NCI-H2081 (cell line): ENCODE measurements at regions not wholly inside any gene's neighbourhood (a gene's known extent, or its start where the extent isn't known, plus 50 kb on each side); places are given as distances from the start of the nearest gene placed in this dataset.
A peak's percentile ranks its signal among the peaks of the same experiment; 100 is the strongest.

Experiments used
- DNase-seq, 2 experiments: peaks; one replicate each; lab custom pipeline; 2025; lab: John Stamatoyannopoulos, UW

DNA sequence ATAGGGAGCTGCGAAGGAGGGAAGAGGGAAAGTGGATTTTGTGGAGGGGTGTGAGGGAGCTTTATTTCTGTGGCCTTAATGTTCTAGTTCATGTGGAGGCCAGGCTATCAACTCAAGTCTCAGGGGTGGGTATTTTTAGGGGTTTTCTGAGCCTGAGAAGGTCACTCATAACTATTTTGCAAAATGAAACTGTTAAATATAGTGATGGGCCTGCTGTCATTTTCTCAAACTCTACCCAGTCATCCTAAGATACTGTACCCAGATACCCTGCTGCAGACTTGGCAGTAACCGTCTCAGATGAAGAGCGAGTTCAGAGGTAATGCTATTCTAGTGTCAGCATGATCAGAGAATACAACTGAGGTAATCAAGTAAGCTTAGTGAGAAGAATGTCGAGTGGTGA is 545.0 kb upstream of the TBL1XR1 start:
- no peak for DNase-seq

DNA sequence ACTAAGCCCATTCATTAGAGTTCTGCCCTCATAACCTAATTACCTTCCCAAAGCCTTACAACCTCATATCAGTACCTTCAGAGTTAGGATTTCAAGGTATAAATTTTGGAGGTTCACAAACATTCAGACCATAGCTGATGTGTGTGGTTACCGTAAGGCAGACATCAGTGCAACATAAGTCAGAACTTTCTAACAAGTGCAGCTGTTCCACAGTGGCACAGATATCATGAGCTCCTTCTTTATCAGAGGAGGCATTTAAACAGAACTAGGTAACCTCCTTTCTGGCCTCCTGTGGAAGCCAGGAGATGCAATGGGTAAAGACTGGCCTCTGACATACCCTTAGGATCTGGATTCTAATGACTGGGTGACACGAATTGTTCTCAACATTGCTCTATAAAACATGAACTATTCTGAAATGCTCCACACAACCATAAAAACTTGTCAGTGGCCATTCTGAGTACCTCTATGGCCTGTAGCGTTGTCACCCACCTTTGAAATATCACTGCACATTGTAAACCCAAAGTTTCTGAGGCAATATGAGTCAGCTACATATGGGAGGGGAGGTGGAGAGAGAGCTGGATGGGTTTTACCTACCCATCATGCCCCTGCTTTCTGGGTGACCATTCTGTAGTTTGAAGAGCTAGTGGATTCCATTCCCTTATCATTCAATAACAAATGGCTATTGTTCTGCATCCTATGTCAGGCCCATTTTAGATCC is 546.0 kb upstream of the TBL1XR1 start:
- DNase-seq: no peak

DNA sequence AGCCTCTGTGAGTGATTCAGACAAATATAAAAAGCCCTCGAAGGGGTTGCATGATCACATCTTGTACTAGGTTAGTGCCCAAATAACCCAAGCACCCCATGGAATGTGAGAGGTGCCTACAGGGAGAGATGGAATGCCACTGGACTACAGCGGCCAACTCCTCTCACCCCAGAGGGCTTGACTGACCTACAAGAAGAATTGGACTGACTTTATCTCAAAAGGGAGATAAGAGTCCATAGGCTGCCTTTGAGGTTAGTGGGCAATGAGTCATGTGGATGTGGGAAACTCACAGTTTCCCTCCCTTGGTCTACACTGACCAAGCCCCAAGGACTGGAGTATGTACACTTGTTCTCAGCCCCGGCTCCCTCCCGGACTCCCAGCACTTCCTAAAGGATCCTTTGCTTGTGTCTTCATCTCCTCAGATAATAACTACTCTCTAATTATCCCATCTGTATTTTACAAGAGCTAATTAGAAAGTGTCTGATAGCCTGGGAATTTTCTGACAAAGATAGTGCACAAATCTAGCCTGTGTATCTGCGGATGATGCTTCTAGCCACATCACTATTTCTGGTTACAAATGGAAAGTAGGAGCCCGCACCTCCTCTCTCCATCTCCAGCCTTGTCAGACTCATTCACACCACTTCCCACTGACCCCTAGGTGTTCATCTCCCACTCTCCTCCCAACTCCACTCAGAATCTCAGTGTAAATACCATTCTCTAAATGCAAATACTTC is 547.8 kb upstream of the TBL1XR1 start:
- DNase-seq: no peak

DNA sequence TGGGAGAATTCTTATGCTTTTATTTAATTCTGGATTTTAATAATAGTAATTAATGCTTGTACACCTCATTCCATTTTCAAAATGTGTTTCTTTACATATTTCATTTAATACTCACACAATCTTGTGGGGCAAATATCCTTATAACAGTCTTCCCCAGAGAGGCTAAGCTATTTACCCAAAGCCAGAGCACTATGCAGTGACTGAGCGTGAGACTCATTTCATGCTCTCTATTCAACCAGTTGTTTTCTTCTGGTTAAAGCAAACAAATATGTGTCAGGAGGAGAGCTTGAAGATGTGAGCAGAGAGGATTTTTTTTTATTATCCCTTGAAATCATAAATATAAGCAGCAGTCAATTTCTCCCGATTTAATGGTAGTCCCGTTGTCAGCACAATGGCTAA is 548.3 kb upstream of the TBL1XR1 start:
- DNase-seq: no peak

DNA sequence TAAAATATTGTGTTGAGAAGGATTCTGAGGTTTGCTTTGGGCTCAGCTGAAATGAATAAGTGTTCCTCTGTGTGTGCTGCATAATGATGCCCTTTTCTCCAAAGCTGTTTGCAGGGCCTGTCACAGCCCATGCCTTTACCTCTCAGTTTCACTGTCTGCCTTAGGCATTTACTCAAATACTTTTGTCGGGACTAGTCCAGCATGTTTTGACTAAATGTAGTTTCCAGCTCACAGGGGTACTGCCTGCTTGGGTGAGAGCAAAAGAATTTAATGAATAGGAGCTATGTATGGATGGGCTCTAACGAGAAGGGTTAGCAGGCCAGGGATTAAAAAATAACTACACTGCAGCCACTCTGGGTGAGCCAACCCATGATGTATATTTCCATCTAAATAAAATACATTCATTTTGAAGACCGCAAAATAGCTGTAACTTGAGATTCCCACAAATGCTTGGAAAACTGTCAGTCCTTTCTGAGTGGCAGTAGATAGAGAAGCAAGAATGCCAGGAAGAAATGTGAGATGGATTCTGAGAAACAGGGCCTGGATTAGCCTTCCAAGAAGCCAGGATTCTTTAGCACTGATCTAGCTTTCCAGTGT is 549.2 kb upstream of the TBL1XR1 start:
- DNase-seq: no peak

DNA sequence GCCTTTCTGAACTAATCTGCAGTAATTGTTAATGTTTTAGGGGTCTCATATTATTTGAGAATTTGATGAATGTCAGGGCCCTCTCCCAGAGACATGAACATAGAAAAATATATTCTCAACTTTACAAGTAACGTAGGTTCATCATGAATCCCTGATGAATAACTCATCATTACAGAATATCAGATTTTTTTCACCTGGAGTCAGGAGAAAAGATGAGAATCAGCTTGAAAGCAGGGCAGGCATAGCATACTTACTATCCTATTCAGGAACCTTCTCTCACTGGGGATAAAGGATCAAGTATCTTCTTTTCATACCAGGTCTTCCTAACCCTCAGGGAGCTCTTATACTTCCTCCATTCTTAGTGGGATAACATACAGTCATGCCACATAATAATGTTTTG is 552.6 kb upstream of the TBL1XR1 start:
- no peak for DNase-seq

DNA sequence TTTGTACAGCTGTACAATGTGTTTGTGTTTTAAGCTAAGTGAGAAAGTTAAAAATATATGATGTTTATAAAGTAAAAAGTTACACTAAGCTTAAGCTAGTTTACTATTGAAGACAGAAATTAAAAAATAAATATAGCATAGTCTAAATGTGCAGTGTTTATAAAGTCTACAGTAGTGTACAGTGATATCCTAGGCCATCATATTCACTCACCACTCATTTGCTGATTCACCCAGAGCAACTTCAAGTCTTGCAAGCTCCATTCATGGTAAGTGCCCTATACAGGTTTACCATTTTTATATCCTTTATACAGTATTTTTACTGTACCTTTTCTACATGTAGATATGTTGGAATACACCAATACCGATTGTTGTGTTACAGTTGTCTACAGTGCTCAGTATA is 553.2 kb upstream of the TBL1XR1 start:
- DNase-seq: no peak

DNA sequence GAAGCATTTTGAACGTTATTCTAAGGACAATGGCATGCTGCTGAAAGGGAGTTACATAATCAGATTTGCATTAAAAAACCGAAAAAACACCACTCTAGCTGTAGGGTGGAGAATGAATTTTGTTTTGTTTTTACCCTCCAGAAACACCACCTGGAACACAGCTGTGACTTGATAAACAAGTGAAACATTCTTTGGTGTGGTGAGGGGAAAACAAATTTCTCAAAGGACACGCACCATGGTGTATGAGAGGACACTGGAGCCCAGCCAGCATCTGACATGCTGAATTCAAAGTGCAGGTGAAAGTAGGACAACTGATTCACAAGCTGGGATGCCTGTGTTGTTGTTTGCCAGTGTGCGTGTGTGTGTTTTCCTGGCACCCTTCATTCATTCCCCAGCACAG is 554.5 kb upstream of the TBL1XR1 start:
- no peak for DNase-seq

DNA sequence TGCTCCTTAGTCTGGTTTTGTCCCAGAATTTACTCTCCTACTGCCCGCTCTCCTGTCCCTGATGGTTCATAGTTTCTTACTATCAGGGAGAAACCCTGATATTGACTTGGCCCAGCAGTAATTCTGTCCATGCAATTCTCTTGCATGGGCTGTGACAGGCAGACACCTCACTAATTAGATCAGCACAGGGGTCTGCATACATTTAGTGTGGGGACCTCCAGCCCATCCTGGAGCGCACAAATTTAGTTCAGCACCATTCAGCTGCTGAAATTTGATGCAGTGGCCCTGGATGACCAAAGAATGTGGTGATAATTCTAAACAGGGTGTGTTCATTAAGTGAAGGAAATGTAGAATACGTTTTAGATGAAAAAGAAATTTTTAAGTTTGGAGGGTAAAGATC is 555.5 kb upstream of the TBL1XR1 start:
- no peak for DNase-seq

DNA sequence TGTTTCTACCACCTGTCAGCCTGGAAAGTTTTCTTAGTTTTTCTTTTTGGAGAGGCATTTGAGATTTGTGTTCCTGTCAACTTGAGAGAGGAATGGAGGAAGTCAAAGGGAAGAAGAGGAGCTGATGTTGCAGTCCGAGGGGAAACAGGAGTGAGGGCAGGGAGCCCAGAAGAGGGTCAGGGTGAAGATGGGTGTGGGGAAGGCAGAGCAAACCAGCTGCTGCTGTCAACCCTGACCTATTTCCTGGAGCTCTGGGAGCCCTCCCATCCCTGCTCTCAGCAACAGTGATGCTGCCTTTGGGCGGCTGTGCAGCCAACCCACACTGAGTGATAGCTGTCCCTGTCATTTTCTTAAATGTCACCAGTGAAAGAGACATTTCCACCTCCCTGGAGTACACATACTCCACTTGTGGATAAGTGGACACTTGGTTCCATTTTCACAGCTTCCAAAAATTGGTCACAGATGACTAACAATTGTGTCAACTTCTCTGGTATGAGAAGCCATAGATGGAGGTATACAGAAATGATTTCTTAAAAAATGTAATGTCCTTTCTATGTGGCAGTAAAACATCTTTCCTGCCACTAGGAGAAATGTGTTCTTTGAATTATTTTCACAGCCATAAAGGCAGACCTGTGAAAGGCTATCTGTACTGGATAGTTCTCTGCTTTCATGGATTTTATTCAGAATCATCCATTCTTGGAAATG is 556.3 kb upstream of the TBL1XR1 start:
- no peak for DNase-seq

DNA sequence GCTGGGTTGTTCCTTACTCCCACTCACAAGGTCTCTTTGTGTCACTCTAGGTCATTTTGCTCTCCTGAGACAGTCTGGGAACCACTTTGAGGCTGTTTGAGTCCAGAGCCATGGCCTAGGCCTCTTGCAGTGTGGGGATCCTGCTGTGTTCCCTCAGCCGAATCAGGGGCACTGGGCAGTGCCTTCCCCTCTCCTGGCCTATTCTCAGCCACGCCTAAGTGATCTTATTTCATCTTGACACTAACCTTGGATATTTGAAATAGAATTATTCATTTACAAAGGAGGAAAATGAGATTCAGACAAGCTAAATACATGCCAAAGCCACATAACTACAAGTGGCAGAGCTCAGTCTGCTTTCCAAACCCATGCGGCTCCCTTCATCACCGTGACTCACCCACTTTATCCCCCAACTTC is 557.2 kb upstream of the TBL1XR1 start:
- no peak for DNase-seq

DNA sequence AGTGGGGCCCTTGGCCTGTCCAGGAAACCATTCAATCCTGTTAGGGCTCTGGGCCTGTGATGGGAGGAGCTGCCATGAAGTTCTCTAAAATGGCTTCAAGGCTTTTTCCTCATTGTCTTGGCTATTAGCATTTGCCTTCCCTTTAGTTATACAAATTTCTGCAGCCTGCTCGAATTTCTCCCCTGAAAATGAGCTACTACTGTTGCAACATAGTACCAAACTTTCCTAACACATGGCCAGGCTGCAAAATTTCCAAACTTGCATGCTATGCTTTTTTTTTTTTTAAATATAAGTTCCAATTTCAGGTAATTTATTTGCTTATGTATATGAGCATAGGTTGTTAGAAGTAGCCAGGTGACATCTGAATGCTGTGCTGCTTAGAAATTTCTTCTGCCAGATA is 560.8 kb upstream of the TBL1XR1 start:
- no peak for DNase-seq

DNA sequence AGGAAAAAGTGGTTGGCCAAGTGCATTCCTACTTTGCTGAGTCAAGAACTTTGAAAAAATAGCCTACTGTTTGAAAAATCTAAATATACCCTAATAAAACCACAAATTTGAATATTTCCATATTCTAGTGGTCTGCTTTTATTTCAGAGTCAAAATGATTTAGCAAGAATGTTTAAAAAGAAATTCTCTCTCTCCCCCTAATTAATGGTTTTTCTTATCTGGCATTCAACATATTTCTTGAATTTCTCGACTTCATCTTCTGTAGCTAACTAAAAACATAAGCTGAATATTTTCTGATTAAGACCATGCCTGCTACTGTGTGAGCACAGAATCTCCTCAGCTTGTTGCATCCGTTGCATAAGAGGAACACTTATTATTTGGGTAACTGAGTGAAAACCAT is 563.5 kb upstream of the TBL1XR1 start:
- no peak for DNase-seq

DNA sequence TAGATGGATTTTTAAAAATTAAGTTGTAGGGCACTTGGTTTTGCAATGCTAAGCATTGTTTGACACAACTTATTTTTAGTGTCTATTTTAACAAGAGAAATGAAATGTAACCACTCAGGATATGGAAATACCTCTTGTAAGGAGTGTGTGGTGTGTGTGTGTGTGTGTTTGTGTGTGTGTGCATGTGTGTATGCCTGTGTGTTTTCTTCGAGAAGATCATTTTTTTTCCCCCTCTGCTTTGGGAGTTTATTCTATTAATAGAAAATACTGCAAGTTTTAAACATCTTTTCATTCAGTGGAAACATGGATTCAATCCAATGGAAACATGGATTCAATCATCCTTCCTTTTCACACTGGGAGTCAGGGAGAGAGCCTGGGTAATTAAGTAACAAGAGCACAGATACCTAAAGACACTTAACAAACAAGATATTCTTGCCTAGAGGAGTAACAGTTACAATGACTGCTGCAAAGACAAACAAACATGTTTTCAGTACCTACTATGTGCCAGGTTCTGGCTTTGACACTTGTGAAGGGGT is 567.2 kb upstream of the TBL1XR1 start:
- no peak for DNase-seq

DNA sequence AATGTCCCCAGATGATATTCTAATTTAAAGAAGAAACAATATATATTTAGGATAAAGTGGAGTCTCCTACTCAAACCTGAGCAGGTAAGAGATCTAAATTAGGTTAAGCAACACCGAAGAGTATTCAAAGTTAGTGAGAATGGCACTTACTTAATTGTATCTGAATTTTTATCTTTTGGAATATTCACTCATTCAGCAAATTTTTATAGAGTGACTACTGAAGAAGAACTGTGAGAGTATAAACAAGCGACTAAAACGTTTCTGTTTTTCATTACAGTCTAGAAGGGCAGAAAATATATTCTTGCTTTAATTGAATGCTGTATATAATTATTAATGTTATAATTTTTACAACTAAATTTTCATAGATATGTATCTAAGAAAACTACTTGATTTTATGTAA is 567.7 kb upstream of the TBL1XR1 start:
- no peak for DNase-seq

DNA sequence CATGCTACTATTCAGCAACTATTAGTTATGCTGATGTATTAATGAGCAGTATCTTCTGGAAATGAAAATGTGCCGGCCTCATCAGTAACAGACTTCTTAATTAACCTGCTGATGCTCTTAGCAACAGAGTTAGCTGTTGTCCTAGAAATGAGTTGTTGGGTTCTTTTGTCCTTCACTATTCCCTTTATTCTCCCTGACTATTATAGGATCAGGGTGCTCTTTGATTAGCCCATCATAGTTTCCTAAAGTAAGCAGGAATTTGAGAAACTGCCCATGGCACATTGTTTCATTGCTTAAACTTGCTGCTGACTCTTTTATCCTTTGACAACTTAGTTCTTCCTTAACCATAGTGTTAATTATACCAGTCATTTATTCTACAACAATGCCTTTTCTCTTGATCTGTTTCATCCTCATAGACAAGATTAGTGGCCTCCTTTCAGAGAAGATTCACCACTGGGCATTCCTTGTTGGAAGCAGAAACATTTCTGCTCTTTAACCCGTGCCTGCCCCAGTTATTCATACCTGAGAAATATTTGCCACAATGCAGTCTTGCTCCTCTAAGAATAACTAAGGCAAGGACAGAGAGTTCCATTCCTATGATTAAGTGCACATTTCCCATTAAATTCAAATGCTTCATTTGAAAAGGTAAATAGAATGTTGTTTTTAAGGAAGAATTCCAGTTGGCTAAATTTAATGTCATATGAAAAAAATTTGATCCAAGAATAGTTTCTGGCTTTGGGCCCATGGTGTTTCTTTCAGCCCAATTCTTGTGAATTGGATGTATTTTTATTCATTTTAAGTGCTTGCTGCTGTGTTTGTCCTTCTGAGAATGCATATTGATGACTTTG is 573.3 kb upstream of the TBL1XR1 start:
- DNase-seq: no peak

DNA sequence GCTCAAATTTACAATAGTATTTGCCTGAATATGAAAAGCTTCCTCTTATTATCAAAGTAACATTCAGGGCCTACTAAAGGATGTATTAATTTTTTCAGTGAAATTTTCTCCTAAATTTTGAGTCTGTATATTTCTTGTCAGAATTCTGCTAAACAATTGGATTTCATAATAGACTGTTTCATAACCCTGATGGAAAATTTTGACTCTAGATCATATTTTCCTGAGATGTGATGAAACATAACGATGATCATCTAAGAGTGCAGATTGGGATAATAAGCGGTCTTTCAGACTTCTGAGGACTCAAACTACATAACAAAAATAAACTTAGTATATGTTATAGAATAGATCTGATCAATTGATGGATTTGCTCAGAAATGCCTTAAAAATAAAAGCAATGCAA is 574.5 kb upstream of the TBL1XR1 start:
- DNase-seq: no peak

DNA sequence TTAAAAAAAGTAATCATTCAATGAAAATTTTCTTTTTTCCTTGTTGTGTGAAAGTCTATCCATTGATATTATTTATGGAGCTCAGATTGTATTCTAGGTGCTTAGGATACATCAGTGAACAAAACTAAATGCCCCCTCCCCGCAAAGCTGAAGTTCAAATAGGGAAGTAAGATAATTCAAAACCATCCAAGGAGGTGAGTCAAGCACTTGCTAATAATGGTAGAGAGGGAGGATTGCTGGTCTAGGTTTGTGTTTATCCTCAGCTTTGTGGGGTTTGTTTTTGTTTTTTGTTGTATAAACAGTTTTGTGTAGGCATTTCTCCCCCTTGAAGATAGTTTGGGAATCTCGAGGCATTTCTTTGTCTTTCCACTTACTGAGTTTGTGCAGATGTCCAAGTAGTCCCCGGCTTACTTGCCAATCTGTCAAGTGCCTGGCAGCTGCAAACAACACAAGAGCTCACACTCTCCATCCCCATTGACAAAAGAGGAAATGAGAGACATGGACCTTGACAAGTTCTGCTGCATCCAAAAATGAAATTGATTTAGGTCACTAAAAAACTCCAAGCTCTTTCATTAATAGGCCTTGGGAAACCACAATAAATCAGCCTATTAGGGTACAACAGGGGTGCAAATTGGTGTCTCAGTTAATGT is 575.8 kb upstream of the TBL1XR1 start:
- no peak for DNase-seq

DNA sequence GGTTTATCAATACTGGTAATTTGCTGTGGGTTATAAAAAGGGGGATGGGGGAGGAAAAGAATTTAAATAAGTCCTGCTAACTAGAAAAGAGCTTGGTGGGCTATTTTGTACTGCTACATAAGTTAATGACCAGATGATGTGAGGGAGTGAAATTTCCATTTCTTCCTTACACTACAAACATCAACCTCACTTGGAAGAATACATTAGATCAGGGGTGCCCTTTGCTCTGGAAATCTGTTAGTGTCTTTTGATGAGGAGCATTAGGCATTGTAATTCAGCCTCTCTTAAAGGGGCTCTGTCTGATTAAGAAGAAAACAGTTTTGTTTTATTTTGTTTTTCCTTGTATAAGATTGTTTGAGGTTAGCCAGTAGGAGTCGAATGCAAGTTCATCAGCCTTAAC is 576.4 kb upstream of the TBL1XR1 start:
- no peak for DNase-seq

DNA sequence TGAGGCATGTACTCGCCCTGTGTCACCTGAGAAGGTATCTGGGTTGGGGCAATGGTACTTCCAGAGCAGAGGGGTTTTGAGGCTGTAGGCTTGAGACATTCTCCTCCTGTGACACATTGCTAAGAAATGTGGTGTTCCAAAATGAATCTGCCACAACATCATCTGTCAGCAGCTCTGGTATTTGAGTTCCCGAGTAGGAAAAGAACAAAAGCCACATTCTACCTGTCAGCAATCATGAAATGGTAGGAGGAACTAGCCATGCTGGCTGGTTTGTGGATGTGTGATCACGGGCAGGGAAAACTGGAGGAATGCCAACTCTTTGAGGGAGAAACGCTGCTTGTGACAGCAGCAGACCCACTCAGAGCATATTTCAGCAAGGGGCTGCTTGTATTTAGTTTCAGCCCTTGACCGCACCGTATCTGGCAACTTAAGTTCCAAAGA is 579.4 kb upstream of the TBL1XR1 start:
- DNase-seq: peak in 1 of 2 experiments; percentile 37

DNA sequence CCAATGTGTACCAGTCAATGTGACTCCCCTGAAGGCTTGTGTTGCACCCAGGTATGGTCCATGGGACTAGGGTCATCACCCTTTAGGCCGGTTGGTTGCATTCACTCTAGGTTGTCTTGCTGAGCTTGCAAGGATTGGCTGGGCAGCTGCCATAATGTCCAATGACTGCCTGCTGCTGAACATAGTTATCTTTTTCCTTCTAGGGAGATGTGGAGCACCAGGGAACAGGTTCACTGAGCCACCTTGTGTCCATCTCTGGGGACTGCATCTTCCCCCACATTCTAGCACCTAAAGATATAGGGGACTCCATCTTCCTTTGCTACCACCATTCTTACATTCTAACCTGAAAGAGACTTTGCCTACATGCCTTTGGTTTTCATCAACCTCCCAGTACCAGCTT is 580.4 kb upstream of the TBL1XR1 start:
- DNase-seq: peak; percentile 70 to 86
